ENCODE measurements at regions not wholly inside any gene's neighbourhood (a gene's known extent, or its start where the extent isn't known, plus 50 kb on each side); places are given as distances from the start of the nearest gene placed in this dataset.
A peak's percentile ranks its signal among the peaks of the same experiment; 100 is the strongest.

DNA sequence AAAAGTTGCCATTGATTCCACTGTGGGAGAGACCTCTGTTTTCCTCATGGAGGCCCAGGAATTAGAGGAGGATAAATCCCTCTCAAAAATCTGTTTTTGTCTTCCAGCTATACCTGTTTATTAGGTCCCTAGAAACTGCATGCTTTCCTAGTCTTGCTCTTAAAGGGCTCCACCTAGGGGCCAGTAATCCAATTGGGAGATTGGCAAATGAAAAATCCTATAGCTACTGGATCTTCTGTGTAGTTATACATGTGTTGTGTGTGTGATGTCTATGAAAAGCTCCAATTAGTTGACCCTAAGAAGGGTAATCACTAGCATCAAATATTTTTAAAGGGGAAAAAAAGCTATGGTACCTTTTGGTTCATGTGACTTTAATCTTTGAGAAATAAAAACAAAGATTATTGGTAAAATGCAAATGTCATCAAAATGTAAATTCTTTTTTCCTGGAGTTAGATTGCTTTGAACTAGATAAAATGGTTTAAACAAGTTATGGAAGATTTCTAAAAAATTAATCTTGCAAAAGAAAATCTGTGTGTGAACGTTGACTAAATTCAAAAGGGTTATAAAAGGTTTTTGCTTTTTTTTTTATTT, 63.4 kb upstream of the C1QTNF9B start:
- TF ChIP-seq, protein P1, sequence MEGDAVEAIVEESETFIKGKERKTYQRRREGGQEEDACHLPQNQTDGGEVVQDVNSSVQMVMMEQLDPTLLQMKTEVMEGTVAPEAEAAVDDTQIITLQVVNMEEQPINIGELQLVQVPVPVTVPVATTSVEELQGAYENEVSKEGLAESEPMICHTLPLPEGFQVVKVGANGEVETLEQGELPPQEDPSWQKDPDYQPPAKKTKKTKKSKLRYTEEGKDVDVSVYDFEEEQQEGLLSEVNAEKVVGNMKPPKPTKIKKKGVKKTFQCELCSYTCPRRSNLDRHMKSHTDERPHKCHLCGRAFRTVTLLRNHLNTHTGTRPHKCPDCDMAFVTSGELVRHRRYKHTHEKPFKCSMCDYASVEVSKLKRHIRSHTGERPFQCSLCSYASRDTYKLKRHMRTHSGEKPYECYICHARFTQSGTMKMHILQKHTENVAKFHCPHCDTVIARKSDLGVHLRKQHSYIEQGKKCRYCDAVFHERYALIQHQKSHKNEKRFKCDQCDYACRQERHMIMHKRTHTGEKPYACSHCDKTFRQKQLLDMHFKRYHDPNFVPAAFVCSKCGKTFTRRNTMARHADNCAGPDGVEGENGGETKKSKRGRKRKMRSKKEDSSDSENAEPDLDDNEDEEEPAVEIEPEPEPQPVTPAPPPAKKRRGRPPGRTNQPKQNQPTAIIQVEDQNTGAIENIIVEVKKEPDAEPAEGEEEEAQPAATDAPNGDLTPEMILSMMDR (IDR thresholded peaks at IDR 0.05) = peak; percentile 17 to 28 (median 26)
- no peak for TF ChIP-seq POLR2A (IDR thresholded peaks at IDR 0.05)

Measured in ovary (tissue), 3 donors.